SK-N-SH treated with all-trans-retinoic acid at 6 μM for 48 hours (cell line): ENCODE measurements at regions not wholly inside any gene's neighbourhood (a gene's known extent, or its start where the extent isn't known, plus 50 kb on each side); places are given as distances from the start of the nearest gene placed in this dataset.

Experiments
- CREB5 ChIP-seq: fragments of 250-450 bp; sonication (Bioruptor Pico); IDR thresholded peaks from 2 replicates; pipeline ENCODE4 v1.5.1; 2020; ENCODE audit warnings: low read depth, mild to moderate bottlenecking, moderate library complexity
- ESRRG ChIP-seq: fragments of 250-450 bp; sonication (Bioruptor Pico); IDR thresholded peaks from 2 replicates; pipeline ENCODE4 v1.6.1; 2021; ENCODE audit warnings: mild to moderate bottlenecking
- GLIS3 ChIP-seq: fragments of 250-450 bp; sonication (Bioruptor Pico); IDR thresholded peaks from 2 replicates; pipeline ENCODE4 v1.5.0; 2020; ENCODE audit warnings: mild to moderate bottlenecking, moderate library complexity
- TCF4 ChIP-seq: fragments of 250-450 bp; sonication (Bioruptor Pico); IDR thresholded peaks from 2 replicates; pipeline ENCODE4 v1.8.0; 2021; ENCODE audit warnings: mild to moderate bottlenecking, moderate library complexity, borderline replicate concordance
- TSHZ2 ChIP-seq: fragments of 250-450 bp; sonication (Bioruptor Pico); IDR thresholded peaks from 2 replicates; pipeline ENCODE4 v1.5.0; 2020; ENCODE audit warnings: mild to moderate bottlenecking, moderate library complexity
- ZC3H10 ChIP-seq: fragments of 250-450 bp; sonication (Bioruptor Pico); IDR thresholded peaks from 2 replicates; pipeline ENCODE4 v1.5.1; 2021; ENCODE audit warnings: mild to moderate bottlenecking, moderate library complexity
- ZFP3 ChIP-seq: fragments of 250-450 bp; sonication (Bioruptor Pico); IDR thresholded peaks from 2 replicates; pipeline ENCODE4 v1.5.0; 2020; ENCODE audit warnings: mild to moderate bottlenecking, moderate library complexity

GRCh38 chr4:124183231-124183630, 529.3 kb downstream of the ANKRD50 start:
- TF ChIP-seq ESRRG (CRISPR knock-in tag): no peak
- TF ChIP-seq GLIS3: no peak
- no peak for TF ChIP-seq ZFP3
- TF ChIP-seq ZC3H10 (CRISPR knock-in tag): no peak
- no peak for TF ChIP-seq CREB5 (CRISPR knock-in tag)
- TF ChIP-seq TCF4 (CRISPR knock-in tag): no peak
- no peak for TF ChIP-seq TSHZ2 (CRISPR knock-in tag)
